ENCODE measurements at regions not wholly inside any gene's neighbourhood (a gene's known extent, or its start where the extent isn't known, plus 50 kb on each side); places are given as distances from the start of the nearest gene placed in this dataset.

DNA sequence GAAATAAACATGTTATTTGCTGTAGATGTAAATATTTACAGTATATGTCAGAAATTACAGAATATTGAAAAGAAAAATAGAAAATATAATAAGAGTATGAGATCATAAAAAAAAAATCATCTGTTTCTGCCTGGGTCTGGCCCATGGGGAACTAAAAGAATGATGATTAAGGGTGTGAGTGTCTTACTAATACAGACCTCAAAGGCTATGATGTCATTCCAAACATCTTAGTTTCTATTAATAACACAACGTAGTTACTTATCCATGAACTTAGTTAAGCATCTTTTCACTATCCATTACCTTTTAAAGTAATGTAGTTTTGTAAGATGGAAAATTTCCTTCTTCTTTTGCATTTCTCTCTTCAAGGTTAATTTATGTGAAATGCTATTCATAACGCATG, 542.7 kb upstream of the TSPY4 start:
- H3K4me1 ChIP-seq (ENCODE audit: insufficient read depth, poor library complexity, severe bottlenecking): no peaks in the 10 kb centered on the region
- DNase-seq (ENCODE audit: low spot score): no peak

DNA sequence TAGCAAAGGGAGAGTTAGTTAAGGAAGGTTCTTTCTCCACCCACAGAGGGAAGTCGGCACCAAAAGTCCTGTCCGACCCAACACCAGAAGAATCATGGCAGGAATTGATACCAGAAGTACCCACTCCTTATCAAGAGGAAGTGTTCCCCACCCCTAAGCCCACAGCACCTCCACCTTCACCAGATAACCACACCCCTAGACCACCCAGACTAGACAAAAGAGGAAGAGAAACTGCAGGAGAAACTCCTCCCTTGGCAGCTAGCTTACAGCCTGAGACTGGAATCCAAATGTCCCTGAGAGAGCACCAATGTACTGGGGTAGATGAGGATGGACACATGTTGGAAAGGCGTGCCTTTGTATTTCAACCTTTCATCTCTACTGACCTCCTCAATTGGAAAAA, 532.9 kb upstream of the TSPY4 start:
- Histone ChIP-seq H3K4me3 (ENCODE audit: severe bottlenecking) (no peak overlapping the region), H3K9me3 (ENCODE audit: severe bottlenecking) (no peaks in the 10 kb centered on the region), H3K4me1 (ENCODE audit: insufficient read depth, poor library complexity, severe bottlenecking) (no peaks in the 10 kb centered on the region), H3K27me3 (ENCODE audit: insufficient read depth, poor library complexity, severe bottlenecking) (no peaks in the 10 kb centered on the region), H3K27ac (ENCODE audit: poor library complexity, severe bottlenecking) (no peak overlapping the region), H3K36me3 (ENCODE audit: low read depth) (no peaks in the 10 kb centered on the region)
- TF ChIP-seq, protein P1, sequence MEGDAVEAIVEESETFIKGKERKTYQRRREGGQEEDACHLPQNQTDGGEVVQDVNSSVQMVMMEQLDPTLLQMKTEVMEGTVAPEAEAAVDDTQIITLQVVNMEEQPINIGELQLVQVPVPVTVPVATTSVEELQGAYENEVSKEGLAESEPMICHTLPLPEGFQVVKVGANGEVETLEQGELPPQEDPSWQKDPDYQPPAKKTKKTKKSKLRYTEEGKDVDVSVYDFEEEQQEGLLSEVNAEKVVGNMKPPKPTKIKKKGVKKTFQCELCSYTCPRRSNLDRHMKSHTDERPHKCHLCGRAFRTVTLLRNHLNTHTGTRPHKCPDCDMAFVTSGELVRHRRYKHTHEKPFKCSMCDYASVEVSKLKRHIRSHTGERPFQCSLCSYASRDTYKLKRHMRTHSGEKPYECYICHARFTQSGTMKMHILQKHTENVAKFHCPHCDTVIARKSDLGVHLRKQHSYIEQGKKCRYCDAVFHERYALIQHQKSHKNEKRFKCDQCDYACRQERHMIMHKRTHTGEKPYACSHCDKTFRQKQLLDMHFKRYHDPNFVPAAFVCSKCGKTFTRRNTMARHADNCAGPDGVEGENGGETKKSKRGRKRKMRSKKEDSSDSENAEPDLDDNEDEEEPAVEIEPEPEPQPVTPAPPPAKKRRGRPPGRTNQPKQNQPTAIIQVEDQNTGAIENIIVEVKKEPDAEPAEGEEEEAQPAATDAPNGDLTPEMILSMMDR (IDR thresholded peaks at IDR 0.05; ENCODE audit: poor library complexity, severe bottlenecking): no peak
- DNase-seq (ENCODE audit: low spot score): no peak
- ATAC-seq (ENCODE audit: low read depth): no peak

More for the DNA sequence above, 542.7 kb upstream of the TSPY4 start:
- no peak for ATAC-seq (ENCODE audit: low read depth)
- no peaks in the 10 kb centered on the region for H3K36me3 ChIP-seq (ENCODE audit: low read depth)
- TF ChIP-seq, protein P1 (IDR thresholded peaks at IDR 0.05; ENCODE audit: poor library complexity, severe bottlenecking): no peak
- H3K27me3 ChIP-seq (ENCODE audit: insufficient read depth, poor library complexity, severe bottlenecking): no peaks in the 10 kb centered on the region
- H3K27ac ChIP-seq (ENCODE audit: poor library complexity, severe bottlenecking): no peak overlapping the region
- no peaks in the 10 kb centered on the region for H3K9me3 ChIP-seq (ENCODE audit: severe bottlenecking)
- H3K4me3 ChIP-seq (ENCODE audit: severe bottlenecking): no peak overlapping the region

DNA sequence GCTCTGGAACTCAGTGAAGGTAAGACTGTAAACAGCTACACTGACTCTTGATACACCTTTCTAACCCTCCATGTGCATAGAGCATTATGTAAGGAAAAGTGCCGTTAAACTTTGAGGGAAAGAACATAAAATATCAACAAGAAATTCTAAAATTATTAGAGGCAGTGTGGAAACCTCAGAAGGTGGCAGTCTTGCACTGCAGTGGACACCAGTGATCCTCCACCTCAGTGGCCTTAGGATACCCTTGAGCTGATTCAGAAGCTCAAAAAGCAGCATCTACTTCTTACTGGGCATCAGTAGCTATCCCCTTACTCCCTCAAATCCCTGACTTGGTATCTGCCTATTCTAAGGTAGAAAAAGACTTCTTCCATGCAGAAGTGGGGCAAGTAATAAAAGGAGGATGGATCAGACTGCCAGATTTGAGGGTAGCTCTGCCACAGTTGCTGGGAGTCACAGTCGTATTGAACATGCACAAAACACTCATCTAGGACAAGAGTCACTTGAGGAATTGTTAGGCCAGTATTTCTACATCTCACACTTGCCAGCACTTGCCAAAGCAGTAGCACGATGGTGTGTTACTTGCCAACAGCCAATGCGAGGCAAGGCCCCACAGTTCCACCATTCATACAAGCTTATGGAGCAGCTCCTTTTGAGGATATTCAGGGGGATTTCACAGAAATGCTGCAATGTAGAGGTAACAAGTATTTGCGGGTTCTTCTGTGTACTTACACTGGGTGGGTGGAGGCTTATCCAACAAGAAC, 529.4 kb upstream of the TSPY4 start:
- Histone ChIP-seq H3K9me3 (ENCODE audit: severe bottlenecking) (no peaks in the 10 kb centered on the region), H3K36me3 (ENCODE audit: low read depth) (no peaks in the 10 kb centered on the region), H3K4me3 (ENCODE audit: severe bottlenecking) (no peak overlapping the region), H3K27ac (ENCODE audit: poor library complexity, severe bottlenecking) (peak overlapping the region; percentile 56), H3K4me1 (ENCODE audit: insufficient read depth, poor library complexity, severe bottlenecking) (no peaks in the 10 kb centered on the region), H3K27me3 (ENCODE audit: insufficient read depth, poor library complexity, severe bottlenecking) (no peaks in the 10 kb centered on the region)
- peak; percentile 49 for ATAC-seq (ENCODE audit: low read depth)
- TF ChIP-seq, protein P1 (IDR thresholded peaks at IDR 0.05; ENCODE audit: poor library complexity, severe bottlenecking): peak; percentile 40
- DNase-seq (ENCODE audit: low spot score): no peak

DNA sequence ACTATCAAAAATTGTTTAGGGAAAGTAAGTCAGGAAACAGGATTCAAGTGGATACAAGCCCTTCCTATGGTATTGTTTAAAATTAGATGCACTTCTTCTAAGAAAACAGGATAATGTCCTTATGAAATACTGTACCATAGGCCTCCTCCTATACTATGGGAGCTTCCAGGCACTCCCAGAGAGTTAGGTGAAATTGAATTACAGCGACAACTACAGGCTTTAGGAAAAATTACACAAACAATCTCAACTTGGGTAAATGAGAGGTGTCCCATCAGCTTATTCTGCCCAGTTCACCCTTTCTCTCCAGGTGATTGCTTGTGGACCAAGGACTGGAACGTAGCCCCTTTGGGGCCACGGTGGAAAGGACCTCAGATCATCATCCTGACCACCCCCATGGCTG, 528.7 kb upstream of the TSPY4 start:
- TF ChIP-seq, protein P1 (IDR thresholded peaks at IDR 0.05; ENCODE audit: poor library complexity, severe bottlenecking): no peak
- Histone ChIP-seq H3K36me3 (ENCODE audit: low read depth) (no peaks in the 10 kb centered on the region), H3K27me3 (ENCODE audit: insufficient read depth, poor library complexity, severe bottlenecking) (no peaks in the 10 kb centered on the region), H3K27ac (ENCODE audit: poor library complexity, severe bottlenecking) (peak overlapping the region; percentile 56), H3K4me1 (ENCODE audit: insufficient read depth, poor library complexity, severe bottlenecking) (no peaks in the 10 kb centered on the region), H3K4me3 (ENCODE audit: severe bottlenecking) (no peak overlapping the region), H3K9me3 (ENCODE audit: severe bottlenecking) (no peaks in the 10 kb centered on the region)
- ATAC-seq (ENCODE audit: low read depth): no peak
- DNase-seq (ENCODE audit: low spot score): no peak

DNA sequence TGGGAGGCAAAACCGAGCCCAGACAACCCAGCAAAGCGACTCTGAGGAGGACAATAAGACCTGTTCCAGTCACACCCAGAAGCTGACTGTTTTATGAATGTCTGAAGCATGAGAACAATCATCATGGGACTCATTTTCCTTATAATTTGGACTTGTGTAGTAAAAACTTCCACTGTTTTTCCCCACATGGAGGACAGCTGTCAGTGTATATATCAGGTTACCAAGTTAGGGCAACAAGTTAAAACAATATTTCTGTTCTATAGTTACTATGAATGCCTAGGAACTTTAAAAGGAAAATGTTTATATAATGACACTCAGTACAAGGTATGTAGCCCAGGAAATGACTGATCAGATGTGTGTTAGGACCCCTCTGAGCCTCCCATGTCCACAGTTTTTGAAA, 528.2 kb upstream of the TSPY4 start:
- Histone ChIP-seq H3K4me1 (ENCODE audit: insufficient read depth, poor library complexity, severe bottlenecking) (no peaks in the 10 kb centered on the region), H3K36me3 (ENCODE audit: low read depth) (no peaks in the 10 kb centered on the region), H3K27ac (ENCODE audit: poor library complexity, severe bottlenecking) (peak overlapping the region; percentile 56), H3K4me3 (ENCODE audit: severe bottlenecking) (no peak overlapping the region), H3K9me3 (ENCODE audit: severe bottlenecking) (no peaks in the 10 kb centered on the region), H3K27me3 (ENCODE audit: insufficient read depth, poor library complexity, severe bottlenecking) (no peaks in the 10 kb centered on the region)
- ATAC-seq (ENCODE audit: low read depth): peak; percentile 48; the same call in 2 of the 3 replicates
- no peak for DNase-seq (ENCODE audit: low spot score)
- TF ChIP-seq, protein P1 (IDR thresholded peaks at IDR 0.05; ENCODE audit: poor library complexity, severe bottlenecking): no peak

Measured in RWPE2 (cell line).